NCI-H1694 treated with DMSO at 0.1 percent for 48 hours (cell line): ENCODE measurements at regions not wholly inside any gene's neighbourhood (a gene's known extent, or its start where the extent isn't known, plus 50 kb on each side); places are given as distances from the start of the nearest gene placed in this dataset.

ENCODE experiments used
- DNase-seq: peaks from one replicate; lab custom pipeline; 2025; lab: John Stamatoyannopoulos, UW

DNA sequence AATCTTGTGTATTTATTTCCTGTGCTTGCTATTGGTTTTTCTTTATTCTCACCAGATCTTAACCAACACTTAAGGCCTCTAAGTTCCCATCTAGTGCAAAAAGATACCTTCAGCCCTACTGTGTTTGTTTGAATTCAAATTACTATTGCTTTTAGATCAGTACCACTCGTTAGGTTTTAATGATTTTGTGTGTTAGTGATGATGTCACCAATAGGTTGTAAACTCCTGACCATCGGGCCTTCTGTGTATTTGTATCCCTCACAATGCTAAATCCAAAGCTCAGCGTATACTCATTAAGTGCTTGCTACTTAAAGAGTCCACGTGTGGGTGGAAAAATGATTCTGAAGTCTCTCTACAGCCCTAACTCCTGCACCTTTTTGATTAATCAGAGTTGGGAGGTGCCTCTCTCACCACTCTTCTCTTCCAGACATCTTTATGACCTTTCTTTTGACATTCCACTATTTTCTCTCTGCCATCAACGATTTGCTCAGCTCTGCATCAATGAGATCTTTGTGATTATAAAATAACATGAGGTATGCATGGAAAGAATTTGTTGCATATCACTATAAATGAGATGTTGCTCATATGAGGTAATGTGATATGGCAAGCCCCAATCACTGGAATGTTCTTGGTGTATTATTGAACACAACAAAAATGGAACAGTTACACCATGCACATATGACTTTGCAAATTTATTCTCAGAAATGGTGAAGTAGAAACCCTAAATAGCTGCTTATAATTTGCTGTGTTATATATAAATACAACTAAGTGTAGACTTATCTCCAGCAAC lies 55.1 kb upstream of the LAMA2 start:
- no peak for DNase-seq

DNA sequence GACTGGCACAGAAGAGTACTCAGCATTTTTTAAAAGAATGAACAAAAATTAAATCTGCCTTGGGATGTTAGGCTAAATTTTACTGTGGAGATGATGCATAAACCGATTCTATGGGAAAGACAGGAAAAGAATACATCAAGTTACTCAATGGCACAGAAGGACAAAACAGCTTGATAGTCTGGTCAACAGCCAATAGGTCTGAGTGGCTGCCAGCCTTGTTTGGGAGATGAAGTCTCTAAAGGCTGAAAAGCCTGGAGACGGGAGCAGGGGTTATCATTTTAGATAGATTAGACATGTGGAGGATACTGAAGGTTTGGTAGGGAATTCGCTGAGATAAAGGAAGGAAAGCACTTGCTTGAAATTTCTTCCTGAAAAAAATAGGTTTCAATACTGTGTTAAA lies 56.3 kb upstream of the LAMA2 start:
- DNase-seq = no peak

DNA sequence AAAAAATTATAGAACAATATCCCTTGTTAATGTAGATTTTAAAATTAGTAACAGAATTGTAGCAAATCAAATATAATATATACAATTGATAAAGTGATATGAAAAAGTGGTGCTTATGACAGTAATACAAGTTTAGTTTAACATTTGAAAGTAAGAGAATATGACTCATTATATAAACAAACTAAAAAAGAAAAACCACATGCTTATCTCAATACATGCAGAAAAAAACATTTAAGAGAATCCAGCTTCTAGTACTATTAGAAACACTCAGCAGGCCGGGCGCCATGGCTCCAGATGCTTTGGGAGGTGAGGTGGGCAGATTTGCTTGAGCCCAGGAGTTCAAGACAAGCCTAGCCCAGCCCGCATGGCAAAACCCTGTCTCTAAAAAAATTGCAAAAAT lies 60.7 kb upstream of the LAMA2 start:
- DNase-seq = no peak

DNA sequence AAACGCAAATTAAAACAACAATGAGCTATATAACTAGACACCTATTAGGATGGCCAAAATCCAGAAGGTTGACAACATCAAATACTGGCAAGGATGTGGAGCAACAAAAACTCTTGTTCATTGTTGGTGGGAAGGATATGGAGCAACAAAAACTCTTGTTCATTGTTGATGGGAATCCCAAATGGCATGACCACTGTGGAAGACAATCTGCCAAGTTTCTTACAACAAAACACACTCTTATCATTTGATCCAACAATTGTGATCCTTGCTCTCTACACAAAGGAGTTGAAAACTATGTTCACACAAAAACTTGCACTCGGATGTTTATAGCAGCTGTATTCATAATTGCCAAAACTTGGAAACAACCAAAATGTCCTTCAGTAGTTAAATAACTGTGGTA lies 61.8 kb upstream of the LAMA2 start:
- DNase-seq = no peak

DNA sequence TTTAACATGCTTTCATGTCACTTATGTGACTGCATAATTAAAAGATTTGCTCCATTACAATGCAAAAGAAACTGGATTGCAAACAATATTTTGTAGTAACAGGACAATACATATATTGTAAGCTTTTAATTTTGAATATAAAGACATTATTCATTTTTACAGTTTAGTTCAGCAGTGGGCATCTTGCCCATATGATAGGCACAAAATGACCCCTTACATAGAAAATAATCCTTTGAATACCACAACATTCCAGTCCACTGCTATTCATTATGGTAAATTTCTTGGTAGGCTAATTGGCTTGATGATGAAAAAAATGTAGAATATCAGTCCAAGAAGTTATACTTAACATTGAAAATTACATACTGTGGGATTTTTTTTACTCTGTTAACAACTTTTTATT lies 74.1 kb upstream of the LAMA2 start:
- DNase-seq = no peak

DNA sequence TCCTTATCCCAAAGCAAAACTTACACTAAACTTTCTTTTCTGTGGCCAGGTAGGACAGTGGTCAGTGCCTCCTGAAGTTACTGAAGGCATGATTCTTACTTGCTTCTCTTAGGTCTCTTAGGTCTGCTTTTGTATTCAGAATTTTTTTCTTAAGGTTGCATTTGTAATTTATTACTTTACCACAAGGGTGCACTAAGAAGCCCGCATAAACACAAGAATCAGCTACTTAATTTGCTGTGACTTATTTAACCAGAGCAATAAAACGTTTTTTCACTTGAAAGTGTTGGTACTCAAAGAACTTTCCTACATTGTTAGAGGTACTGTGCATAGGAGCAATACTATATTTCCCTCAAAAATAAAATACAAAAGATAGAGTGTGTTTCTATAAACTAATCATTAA lies 75.4 kb upstream of the LAMA2 start:
- peak; percentile 18 for DNase-seq

DNA sequence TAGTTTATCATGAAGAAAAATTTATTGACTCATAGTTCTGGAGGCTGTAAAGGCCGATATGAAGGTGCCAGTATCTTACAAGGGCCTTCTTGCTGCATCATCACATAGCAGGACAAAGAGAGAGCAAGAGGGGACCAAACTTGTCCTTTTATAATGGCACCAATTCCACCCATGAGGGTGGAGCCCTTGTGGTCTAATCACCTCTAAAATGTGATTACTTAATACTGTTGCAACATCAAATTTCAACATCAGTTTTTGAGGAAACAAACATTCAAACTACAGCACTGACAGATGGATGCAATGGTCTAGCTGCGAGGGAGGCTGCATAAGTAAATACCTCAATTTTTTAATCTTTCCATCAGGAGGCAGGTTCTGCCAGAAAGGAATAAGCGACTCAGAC lies 76.7 kb upstream of the LAMA2 start:
- peak; percentile 5 for DNase-seq

DNA sequence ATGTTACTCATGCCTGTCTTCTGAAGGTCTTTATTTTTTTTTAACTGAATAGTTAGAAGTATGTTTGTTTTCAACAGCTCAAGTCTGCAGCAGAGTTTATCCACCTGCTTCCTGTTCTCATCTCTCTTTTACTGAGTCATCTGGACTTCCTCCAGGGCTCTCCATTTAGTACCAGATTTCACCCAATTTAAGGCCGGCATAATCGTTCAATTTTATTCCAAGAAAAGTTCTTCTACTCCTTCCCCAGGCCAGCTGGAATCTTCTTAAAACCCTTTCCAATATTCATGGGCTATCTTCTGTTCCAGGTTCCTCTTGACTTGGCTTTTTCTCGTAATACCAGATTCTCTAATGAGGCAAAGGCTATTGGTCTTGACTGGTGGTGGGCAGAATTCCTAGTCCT lies 79.0 kb upstream of the LAMA2 start:
- no peak for DNase-seq

DNA sequence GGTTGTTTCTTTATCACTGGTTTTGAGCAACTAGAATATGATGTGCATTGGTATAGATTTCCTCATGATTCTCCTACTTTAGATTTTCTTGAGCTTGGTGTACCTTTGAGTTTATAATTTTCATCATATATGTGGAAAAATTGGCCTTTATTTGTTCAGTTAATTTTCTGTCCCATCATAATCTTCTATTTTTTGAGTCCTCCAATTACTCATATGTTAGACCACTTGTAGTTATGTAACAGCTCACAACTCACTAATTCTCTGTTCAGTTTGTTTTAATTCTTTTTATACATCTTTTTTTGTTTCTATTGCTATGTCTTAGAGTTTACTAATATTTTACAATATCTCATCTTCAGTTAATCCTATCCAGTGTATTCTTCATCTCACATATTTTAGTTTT lies 81.3 kb upstream of the LAMA2 start:
- no peak for DNase-seq

DNA sequence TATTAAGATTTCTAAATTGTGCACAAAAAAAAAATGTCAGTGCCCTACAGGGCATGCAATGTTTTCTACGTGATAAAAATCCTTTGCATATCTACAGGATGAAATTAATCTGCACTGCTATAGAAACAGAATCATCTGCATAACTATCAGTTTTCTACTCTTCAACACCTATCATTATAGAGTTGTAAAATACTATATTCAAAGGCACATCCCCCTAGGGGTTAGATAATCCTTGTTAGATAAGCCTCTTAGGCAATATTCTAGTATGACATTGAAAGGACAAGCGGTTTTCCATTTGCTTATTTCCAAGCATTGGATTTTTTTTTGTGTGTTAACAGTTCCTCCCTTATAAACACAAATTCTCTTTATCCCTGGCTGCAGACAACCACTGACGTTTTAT lies 98.7 kb upstream of the LAMA2 start:
- no peak for DNase-seq

DNA sequence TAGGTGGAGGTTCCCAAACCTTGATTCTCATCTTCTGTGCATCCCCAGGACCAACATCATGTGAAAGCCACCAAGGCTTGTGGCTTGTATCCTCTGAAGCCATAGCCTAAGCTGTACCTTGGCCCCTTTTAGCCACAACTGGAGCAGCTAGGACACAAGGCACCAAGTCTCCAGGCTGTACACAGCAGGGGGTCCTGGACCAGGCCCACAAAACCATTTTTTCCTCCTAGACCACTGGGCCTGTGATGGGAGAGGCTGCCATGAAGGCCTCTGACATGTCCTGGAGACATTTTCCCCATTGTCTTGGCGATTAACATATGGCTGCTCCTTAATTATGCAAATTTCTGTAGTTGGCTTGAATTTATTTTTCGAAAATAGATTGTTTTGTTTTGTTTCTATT lies 114.8 kb upstream of the LAMA2 start:
- DNase-seq = no peak

DNA sequence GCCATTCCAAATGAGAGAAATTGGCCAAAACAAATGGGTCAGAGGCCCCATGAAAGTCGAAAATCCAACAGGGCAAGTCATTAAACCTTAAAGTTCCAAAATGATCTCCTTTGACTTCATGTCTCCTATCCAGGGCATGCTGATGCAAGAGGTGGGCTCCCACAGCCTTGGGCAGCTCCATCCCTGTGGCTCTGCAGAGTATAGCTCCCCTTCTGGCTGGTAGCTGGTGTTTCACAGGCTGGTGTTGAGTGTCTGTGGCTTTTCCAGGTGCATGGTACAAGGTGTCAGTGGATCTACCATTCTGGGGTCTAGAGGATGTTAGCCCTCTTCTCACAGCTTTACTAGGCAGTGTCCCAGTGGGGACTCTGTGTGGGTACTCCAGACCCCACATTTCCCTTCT lies 115.2 kb upstream of the LAMA2 start:
- DNase-seq = no peak

DNA sequence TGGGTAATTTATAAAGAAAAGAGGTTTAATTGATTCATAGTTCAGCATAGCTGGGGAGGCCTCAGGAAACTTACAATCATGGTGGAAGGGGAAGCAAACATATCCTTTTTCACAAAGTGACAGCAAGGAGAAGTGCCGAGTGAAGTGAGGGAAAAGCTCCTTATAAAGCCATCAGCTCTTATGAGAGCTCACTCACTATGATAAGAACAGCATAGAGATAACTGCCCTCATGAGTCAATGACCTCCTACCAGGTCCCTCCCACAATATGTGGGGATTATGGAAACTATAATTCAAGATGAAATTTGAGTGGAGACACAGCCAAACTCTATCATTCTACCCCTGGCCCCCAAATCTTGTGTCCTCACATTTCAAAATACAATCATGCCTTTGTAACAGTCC lies 115.8 kb upstream of the LAMA2 start:
- no peak for DNase-seq

DNA sequence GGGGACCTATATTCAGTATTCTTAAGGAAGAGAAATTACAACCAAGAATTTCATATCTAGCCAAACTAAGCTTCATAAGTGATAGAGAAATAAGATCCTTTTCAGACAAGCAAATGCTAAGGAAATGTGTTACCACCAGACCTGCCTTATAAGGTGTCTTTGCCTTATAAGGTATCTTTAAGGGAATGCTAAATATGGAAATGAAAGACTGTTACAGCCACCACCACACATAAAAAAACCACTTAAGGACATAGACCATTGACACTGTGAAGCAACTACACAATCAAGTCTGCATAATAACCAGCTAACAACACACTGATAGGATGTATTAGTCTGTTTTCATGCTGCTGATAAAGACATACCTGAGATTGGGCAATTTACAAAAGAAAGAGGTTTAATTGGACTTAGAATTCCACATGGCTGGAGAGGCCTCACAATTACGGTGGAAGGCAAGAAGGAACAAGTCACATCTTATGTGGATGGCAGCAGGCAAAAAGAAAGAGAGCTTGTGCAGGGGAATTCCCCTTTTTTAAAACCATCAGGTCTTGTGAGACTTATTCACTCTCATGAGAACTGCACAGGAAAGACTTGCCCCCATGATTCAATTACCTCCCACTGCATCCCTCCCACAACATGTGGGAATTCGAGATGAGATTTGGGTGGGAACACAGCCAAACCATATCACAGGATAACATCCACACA lies 119.2 kb upstream of the LAMA2 start:
- no peak for DNase-seq

DNA sequence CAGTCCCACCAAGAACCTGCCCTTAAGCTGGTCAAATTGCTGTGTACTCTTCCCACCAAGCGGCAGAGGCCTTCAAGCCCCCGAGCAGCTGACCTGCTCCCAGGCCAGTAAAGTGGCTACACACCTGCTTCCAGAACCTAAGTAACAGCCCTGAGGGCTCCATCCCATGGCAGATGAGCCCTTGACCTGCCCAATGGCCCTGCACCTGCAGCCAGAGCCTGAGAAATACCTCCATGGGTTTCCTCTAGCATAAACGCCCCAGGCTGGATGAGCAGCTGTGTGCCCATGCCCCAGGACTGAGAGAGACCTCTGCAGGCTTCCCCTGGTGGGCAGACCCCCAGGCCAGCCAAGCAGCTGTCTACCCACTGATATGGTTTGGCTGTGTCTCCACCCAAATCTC lies 123.0 kb upstream of the LAMA2 start:
- DNase-seq = no peak

DNA sequence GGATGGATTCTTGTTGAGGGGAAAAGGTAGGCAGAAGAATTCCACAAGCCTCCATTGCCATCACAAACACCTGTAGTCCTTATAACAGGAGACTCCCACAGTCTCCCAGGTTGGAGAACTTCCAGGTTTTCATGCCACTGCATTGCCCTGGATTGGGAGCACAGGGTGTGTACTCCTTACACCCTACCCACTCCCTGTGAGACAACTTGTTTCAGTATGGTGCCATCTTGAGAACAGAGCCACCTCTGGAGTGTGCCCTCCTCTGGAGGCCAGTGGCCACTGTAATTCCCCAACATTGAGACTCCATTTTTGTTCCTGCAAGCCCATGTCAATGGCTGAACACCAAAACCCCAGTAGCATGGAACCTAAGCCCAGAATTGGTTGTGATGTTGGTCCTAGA lies 123.5 kb upstream of the LAMA2 start:
- no peak for DNase-seq

DNA sequence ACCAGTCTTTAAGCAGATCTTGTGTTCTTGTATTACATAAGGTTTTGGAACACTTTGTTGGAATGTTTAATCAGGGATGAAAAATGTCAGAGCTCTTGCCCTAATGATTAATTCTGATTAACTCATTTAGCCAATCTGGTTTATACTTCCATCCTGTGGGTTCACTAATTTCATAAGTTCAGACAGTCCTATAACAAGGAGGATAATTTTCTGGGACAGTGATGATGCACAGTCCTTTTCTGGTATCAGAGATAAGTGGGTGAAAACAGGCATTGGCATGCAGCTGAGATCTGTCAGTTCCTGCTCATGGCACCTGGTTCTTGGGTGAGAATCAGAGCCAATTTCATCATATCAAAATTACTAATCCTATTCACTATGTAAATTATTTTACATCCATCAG lies 125.0 kb upstream of the LAMA2 start:
- no peak for DNase-seq

DNA sequence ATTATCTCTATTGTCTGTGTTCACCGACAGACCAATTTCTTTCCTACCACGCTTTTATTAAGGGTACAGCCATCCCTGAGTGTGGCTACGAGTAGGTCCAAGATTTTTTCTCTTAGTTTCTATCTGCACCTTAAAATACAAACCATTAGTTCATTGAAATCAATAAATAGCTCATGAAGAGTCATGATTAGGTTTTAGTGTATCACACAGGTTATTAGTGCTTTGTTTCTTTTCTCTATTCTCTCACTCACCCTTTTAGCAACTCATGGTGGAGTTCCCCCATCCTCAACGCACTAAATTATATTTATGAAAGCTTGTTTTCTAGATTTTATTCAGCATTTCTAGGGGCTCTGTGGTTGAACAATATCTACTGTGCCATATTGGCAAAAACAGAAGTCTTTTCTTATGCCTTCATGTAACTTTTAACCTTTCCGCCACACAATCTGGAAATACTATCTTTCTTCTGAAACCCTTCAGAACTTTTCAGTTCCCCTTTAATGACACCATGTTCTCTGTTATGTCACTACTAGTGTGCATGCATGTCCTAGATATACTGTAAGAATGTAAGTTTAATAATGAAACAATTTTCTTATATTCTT lies 128.2 kb upstream of the LAMA2 start:
- no peak for DNase-seq

DNA sequence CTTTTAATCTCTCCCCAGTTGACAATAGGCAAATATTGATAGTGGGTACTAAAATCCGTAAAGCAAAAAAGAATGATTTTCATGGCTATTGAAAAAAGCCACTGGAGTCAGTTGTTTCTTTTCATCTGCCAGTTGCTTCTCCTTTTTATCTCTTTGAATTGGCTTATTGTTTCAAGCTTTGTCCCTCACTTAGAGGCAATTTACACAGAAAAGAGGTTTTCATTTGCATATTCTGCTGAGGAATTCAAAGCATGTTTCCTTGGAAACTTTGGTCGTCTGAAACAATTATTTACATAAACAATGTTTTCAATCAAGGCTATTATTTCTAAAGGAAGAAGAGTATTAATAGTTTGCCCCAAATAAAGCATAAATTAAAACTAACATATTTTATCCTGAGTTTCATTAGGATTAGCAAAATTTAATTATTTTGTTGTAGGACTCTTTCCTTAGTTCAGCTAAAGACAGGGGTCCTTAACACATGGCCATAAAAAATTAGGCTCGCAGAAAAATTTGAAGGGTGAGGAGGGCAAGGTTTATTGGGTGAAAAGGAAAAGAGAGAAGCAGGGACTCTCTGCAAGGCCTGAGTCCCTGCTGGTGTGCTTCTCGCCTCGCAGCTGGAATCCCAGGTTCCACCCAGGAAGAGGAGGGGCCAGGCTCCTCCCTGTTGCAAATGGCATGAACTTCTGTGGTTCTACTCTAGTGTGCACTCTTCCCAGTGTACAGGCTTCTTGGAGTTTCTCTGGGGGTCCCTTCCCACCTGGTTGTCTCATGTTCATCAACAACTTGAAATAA lies 138.8 kb upstream of the LAMA2 start:
- DNase-seq = no peak

DNA sequence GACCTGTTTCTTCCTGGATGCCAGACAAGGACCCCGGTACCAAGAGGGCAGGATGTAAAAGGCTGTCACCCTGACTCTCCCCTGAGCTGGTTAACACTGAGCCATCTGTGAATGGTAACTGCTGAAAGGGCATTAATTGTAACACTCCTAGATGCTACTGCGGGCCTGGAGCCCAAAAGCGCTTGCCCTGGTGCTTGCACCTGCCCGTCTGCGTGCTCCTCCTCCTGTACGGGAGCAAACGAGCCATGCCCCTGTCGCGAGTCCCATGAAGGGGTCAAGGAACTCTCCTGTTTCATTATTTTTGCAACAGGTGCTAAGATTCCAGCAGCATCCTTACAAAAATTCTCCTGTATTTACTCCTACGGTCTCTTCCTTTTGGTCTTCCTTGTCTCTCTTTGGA lies 140.0 kb upstream of the LAMA2 start:
- no peak for DNase-seq

DNA sequence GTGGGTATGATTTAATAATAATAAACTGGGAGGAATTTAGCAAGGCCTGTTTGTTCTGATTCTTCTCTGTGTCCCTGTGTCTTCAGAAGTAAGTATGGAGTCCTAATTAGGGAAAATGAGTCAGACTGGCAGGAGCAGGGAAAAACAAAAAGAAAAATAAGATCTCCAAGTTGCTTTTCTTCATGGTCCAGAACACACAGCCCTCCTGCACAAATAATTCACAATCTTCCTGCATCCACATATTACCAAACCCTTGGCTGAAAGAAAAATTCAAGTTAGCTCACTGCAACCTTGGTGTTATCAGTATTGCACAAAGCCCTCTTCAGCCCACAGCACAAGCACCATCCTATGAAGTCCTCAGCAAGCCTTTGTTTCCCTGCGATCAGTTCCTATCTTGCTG lies 142.0 kb upstream of the LAMA2 start:
- no peak for DNase-seq

DNA sequence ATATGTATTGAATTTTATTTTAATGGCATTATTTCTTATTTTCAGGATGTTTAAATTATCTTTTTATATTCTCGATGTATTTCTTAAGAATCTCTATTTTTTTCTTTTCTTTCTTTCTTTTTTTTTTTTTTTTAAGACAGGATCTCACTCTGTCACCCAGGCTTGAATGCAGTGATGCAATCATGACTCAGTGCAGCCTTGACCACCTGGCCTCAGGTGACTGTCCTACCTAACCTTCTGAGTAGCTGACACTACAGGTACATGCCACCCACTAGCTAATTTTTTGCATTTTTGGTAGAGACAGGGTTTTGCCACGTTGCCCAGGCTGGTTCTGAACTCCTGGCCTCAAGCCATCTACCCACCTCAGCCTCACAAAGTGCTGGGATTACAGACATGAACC lies 143.8 kb upstream of the LAMA2 start:
- no peak for DNase-seq

DNA sequence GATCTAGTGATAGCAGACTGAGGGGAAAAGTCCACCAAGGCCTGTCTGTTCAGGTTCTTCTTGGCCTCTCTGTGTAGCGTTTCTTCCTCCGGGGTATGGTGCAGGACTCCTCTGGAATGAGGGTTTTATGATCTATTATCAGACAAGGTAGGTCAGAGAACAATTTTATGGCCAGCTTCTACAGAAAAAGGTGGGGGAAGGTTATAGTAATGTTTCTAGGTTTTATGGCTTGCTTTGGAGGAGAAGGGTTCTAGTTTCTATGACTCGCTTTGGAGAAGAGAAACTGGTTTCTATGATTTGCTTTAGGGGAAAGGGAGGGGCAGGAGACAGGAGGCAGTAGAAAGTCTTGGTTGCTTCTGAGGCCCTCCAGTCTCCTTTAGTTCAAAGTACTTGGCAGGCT lies 144.8 kb upstream of the LAMA2 start:
- DNase-seq = no peak
